NOMO-1 (cell line): ENCODE measurements at regions not wholly inside any gene's neighbourhood (a gene's known extent, or its start where the extent isn't known, plus 50 kb on each side); places are given as distances from the start of the nearest gene placed in this dataset.
"Not testable (repeated sequence)": the region's sequence is repeated elsewhere in the genome, so short reads cannot be mapped to it uniquely, and the experiment has no call there.

Source experiments
- DNase-seq, 2 experiments: peaks; one replicate each; lab custom pipeline; 2025; ENCODE audit not compliant: unreplicated experiment in 2 of 2; lab: John Stamatoyannopoulos, UW

DNA sequence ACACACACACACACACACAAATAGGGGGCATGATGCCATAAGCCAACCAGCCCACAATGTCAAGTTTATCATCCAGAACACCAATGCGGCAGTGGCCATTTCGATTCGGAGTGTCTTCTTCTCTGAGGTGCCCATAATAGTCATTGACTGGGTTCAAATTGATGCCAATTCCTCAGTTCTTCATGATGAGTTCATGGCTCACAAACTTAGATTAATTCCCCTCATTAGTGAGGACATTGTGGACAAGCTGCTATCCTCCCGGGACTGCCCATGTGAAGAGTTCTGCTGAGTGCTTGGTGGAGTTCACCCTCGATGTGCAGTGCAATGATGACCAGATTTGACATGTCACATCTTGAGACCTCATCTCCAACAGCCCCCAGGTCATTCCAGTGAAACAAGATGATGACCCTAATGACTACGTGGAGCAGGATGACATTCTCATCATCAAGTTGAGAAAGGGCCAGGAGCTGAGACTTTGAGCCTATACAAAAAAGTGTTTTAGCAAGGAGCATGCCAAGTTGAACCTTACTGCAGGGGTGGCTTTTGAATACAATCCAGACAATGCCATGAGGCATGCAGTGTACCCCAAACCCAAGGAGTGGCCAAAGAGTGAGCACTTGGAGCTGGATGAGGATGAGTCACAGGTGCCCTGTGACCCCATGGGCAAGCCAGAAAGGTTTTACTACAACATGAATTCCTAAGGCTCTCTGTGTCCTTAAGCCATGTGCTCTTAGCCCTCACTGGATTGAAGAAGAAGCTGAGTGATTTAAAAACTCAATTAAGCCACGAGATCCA, 211.6 kb upstream of the SAMSN1 start:
- no peak for DNase-seq

DNA sequence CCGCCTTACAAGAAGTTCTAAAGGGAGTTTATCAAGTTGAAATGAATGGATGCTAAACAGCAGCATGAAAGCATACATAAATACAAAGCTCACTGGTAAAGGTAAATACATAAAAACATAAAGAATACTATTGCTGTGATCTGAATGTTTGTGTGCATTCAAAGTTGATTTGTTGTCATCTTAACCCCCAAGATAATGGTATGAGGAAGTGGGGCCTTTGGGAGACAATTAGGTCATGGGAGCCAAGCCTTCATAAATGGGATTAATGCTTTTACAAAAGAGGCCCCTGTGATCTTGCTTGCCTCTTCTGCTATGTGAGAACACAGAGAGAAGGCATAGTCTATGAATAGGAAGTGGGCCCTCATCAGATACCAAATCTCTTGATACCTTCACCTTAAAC, 209.0 kb upstream of the SAMSN1 start:
- DNase-seq, result no peak

DNA sequence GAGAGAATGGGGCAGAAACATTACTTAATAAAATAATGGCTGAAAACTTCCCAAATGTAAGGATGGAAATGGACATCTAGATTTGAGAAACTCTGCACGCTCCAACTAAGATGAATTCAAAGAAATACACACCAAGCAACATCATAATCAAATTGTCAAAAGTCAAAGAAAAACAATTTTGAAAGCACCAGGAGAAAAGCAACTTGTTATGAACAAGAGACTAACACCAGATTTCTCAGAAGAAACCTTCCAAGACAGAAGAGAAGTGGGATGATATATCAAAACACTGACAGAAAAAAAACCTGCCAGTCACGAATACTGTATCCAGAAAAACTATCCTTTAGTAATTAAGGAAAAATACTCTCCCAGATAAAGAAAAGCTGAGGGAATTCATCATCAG, 208.6 kb upstream of the SAMSN1 start:
- no peak for DNase-seq

DNA sequence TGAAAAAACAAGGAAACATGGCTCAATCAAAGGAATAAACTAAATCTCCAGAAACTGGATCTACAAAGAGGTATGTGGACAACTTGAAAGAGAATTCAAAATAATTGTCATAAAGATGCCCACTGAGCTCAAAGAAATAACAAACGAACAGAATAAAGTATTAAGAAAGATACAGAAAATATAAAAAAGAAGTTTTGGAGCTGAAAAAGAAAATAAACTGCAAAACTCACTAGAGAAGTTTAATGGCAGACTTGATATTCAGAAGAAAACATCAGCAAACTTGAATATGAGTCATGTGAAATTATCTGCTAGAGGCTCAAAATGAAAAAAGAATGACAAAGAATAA, 208.1 kb upstream of the SAMSN1 start:
- DNase-seq, result no peak

DNA sequence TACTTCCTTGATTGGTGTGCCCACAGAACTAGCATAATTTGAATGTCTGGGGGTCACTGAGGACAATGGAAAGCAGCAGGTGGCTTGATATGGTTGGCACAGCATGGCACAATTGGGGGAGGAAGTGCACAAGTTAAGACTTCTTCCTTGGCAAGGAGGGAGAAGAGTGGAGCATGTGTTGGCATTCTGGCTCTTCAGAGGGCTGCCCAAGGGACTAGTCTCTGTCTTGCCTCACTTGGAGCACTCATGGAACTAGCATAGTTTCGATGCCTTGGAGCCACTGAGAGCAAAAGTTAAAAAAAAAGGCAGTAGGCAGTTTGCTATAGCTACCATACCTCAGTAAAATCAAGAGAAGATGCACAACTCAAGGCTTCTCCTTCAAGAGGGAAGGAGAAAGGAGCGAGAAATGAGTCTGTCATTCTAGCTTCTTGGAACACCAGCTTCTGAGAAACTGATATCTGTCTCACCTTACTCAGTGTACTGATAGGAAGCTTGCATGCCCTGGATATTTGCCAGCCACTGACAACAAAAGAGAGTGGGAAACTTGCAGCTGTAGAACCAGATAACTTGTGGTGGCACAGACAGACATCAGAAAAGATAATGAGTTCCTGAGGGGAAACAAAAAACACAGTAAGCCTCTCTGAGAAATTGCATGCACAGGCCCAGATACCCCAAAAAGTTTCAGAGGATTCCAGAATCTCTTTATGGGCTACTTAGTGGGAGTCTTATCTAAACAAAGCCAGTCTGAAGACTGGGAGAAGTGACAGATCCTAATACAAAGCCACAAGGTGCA, 207.5 kb upstream of the SAMSN1 start:
- no peak for DNase-seq

GRCh38 chr21:14753069-14753465, 207.0 kb upstream of the SAMSN1 start:
- no peak for DNase-seq

DNA sequence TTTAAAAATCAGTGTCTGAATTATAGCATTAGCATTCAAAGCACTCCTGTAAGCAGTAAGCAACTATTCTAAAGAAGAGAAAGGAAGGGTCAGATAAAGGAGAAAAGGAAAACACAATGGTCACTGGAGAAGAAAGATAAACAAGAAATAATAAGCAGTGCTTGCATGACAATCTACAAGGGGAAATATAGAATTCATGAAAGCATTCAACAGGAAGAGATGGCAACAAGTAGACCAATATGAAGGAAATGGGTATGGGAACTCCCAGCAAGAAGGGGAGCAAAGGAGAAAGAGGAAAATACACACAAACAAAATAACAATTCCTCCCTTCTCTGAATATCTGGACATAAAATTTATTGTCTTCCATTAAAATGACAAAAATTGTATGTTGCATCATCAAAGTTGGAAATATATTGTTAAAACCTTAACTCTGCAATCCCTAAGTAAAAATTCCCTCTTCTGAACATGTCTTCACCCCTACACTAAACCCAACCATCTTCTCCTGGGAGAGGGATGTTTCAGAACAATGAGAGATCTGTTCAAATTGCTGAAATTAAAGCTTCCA, 206.3 kb upstream of the SAMSN1 start:
- DNase-seq, result no peak

DNA sequence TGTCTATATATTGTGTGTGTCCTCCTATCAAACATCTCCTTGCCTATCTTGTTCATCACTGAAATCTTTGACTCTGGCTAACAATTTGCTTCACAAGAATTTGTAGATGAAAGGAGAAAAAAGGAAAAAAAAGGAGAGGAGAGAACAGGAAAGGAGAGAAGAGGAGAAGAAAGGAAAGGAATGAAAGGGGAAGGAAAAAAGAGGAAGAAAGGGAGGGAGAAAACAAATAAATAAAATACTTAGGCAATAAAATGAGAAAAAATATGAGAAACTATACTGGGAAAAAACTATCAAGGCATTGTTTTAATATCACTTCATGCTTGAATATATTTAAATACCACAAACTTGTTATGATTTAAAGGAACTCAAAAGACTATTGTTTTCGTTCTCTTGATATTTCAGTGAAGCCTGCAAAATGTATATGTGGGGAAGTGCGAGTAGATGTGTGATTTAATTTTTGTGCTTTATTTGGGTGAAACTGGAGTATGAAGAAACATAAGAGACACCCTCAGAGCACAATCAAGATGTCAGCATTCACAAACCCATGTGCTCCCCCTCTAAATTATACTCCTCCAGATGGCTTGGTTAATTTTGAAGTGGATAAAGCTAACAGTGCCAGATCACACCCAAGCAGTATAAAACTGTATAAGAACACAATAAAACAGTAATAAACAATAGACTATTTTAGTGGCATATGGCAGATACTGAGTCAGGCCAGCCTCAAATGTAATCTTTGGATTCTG, 205.7 kb upstream of the SAMSN1 start:
- DNase-seq, result no peak

DNA sequence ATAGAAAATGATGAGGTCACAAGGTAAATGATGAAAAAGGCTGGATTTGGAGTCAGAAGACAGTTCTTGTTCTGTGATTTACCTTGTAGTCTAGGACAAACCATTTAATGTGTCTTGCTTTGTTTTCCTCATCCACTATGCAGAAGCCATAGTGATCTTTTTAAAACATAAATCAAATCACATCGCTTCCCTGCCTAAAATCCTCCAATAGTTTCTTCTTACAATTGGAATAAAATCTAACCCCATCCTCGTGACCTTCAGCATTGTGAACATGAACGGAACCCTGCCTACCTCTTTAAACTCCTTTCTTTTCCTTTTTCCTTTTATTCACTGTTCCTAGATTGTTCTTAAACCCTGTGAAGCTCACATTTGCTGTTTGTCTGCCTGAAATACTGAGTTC, 204.9 kb upstream of the SAMSN1 start:
- DNase-seq, result no peak

DNA sequence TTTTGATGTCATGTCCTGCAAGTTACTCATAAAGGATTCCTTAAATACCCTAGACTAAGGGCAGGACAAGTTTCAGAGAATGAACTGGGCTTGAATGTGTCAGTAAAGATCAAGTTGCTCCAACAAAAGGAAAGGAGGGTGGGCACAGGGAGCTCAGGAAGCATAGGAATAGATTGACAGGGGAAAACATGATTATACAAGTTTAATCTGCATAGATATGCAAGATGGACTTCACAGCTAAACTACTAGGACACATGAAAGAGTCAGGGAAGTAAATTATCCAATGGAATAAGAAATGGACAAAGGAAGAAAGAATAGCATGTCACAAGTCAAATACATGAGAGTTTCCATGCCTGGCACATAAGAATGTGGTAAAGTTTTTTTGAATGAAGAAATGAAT, 203.9 kb upstream of the SAMSN1 start:
- no peak for DNase-seq

DNA sequence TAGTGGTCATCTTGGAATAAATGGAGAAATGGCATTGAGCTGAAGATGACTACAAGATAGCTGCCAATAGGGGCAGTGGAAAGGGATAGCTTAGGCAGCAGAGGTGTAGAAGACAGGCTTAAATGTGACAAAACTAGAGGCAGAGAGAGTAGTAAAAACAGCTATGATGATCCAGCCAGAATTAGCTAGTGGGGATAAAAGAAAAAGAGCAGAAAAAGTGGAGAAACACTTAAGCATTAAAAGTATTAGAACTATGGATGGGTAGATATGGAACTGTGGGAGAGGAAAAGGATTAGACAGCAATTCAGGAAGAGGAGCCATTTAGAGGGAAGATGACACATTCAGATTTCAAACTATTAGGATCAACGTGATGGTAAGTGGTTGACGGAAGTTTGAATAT, 202.5 kb upstream of the SAMSN1 start:
- no peak for DNase-seq

DNA sequence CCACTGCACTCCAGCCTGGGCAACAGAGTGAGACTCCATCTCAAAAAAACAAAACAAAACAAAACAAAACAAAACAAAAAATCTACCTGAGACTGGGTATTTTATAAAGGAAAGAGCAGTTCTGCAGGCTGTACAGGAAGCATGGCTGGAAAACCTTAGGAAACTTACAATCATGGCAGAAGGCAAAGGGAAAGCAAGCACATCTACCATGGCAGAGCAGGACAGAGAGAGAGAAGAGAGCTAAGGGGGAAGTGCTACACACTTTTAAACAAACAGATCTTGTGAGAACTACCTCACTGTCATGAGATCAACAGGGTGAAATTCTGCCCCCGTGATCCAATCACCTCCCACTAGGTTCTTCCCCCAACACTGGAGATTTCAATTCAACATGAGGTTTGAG, 198.3 kb upstream of the SAMSN1 start:
- no peak for DNase-seq

DNA sequence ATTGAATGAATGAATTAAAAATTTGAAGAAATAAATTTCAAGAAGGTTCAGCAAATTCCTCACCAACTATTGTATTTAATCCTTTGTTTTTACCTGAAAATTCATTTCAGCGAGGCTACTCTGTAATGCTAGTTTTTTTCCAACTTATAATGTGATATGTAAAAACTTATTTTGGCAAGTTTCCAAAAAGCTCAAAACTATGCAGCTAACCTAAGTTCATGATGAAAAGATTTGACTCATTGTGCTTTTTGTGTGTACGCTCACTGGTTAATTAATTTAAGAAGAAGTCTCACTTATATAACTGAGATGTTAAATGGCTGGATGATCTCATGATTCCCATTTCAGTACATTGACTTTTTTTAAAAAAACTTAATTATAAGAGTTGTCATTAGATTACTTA, 196.0 kb upstream of the SAMSN1 start:
- DNase-seq, result no peak

GRCh38 chr21:14741256-14741655, 195.1 kb upstream of the SAMSN1 start:
- no peak for DNase-seq

- DNase-seq, result no peak
Observed at GRCh38 chr21:14740692-14741091, 194.6 kb upstream of the SAMSN1 start.

DNA sequence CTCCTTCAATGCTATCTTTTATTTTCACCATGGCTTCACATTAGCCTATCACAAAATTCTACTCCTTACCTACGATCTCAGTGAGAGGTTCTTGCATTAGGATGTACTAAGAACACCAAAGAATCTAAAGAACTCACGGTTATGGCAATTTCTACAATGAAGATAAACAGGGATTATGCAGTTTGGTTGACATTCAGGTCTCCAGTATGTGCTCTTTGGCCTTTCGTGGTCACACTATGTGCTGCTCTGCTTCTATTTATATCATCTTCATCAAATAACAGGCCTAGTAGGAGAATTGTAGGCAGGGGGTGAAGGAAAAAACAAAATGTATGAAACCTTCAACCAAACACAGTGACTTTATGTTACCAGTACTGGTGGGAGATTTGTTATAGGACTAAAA, 194.0 kb upstream of the SAMSN1 start:
- DNase-seq, result no peak

DNA sequence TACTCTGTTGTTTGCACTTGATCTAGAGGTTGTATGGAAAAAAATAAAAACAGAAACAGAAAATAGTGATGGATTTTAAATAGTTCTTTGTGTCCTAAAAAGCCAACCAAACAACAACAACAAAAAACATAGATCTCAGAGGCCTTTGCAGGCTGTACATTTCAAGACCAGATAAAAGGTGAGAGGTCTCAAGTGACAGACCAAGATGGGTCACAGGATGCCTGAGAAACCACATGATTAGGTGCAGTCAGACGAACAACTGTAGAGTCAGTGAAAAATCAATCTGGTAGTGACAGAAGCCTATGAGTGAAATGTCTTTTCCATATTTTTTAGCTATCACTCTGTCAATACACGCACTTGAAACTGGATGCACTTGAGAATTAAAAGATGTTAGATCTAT, 193.5 kb upstream of the SAMSN1 start:
- DNase-seq, result no peak

DNA sequence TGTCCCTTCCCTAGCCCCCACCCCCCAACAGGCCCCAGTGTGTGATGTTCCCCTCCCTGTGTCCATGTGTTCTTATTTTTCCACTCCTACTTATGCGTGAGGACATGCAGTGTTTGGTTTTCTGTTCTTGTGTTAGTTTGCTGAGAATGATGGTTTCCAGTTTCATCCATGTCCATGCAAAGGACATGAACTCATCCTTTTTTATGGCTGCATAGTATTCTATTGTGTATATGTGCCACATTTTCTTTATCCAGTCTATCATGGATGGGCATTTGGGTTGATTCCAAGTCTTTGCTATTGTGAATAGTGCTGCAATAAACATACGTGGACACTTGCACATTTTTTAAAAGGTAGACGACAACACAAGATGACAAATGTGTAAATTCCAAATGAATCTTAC, 192.5 kb upstream of the SAMSN1 start:
- DNase-seq, result not testable (repeated sequence)

DNA sequence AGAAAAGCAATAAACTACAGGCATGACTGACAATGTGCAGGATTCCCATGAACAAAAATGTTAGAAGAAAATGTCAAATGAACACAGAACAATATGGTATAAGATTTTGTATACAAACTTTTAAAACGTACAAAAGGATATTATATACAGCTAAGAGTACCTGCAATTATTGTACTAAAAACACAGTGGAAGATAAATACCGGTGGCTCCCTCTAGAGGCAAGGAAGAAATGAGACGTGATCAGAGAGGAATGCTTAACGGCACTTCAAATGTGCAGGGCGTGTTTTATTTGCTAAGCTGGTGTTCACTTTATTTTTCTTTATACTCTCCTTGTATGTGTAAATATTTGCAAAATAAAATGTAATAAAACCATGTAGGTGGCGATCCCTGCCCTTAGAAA, 191.8 kb upstream of the SAMSN1 start:
- DNase-seq, result peak; percentile 25 to 80

- no peak for DNase-seq
Observed at GRCh38 chr21:14737284-14737691, 191.2 kb upstream of the SAMSN1 start.

DNA sequence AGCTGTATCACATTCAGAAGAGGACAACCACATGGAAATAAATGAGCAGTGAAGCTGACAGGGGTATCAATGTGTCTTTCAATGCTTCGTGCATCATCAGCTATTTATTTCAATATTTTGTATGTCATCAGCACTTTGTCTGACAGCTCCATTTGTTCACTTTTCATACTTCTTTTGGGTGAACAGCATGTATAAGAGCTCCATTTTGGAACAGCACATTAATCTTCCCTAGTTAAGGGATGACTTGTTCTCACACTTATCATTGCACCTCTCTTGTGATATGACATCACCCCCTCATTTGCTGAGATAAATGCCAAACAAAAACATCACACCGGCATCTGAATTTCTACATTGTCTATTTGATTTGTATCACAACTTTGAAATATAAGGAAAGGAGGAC, 190.6 kb upstream of the SAMSN1 start:
- no peak for DNase-seq
